HL-60/S4 treated with phorbol 12-myristate 13-acetate at 8.2 ng/mL for 4 days and 3 days (cell line): ENCODE measurements at regions not wholly inside any gene's neighbourhood (a gene's known extent, or its start where the extent isn't known, plus 50 kb on each side); places are given as distances from the start of the nearest gene placed in this dataset.
"Not testable (repeated sequence)": the region's sequence is repeated elsewhere in the genome, so short reads cannot be mapped to it uniquely, and the experiment has no call there.

Experiments used
- in situ Hi-C: fragments of 300-500 bp; cut with MboI; formaldehyde crosslinking; loops from 2 replicates; pipeline ENCODE4 v1.15.0; 2022; ENCODE audit warnings: low sequenced_read_pairs

- in situ Hi-C loops = no loop called here
Observed at GRCh38 chr2:224181534-224182155, 142.6 kb upstream of the SERPINE2 start.

GRCh38 chr2:224180810-224181209, 141.7 kb upstream of the SERPINE2 start:
- in situ Hi-C loops = no loop called here

- in situ Hi-C loops = no loop called here
Observed at GRCh38 chr2:224178056-224178455, 139.0 kb upstream of the SERPINE2 start.

- in situ Hi-C loops = no loop called here
Observed at GRCh38 chr2:224175538-224175937, 136.5 kb upstream of the SERPINE2 start.

GRCh38 chr2:224174990-224175389, 135.9 kb upstream of the SERPINE2 start:
- in situ Hi-C loops = no loop called here

GRCh38 chr2:224174521-224174920, 135.4 kb upstream of the SERPINE2 start:
- in situ Hi-C loops = no loop called here

GRCh38 chr2:224173933-224174332, 134.8 kb upstream of the SERPINE2 start:
- in situ Hi-C loops = no loop called here

- in situ Hi-C loops = no loop called here
Observed at GRCh38 chr2:224173210-224173609, 134.1 kb upstream of the SERPINE2 start.

GRCh38 chr2:224171226-224171625, 132.1 kb upstream of the SERPINE2 start:
- in situ Hi-C loops = no loop called here

- in situ Hi-C loops = no loop called here
Observed at GRCh38 chr2:224169847-224170246, 130.8 kb upstream of the SERPINE2 start.

GRCh38 chr2:224167781-224168180, 128.7 kb upstream of the SERPINE2 start:
- in situ Hi-C loops = not testable (repeated sequence)

- in situ Hi-C loops = no loop called here
Observed at GRCh38 chr2:224166654-224167053, 127.6 kb upstream of the SERPINE2 start.

GRCh38 chr2:224165901-224166319, 126.8 kb upstream of the SERPINE2 start:
- in situ Hi-C loops = no loop called here

- in situ Hi-C loops = no loop called here
Observed at GRCh38 chr2:224163566-224164307, 124.7 kb upstream of the SERPINE2 start.

GRCh38 chr2:224162122-224162521, 123.0 kb upstream of the SERPINE2 start:
- in situ Hi-C loops = no loop called here

- in situ Hi-C loops = no loop called here
Observed at GRCh38 chr2:224161712-224162111, 122.6 kb upstream of the SERPINE2 start.

GRCh38 chr2:224160917-224161316, 121.8 kb upstream of the SERPINE2 start:
- in situ Hi-C loops = no loop called here

GRCh38 chr2:224159345-224159928, 120.4 kb upstream of the SERPINE2 start:
- in situ Hi-C loops = no loop called here

- in situ Hi-C loops = no loop called here
Observed at GRCh38 chr2:224158831-224159230, 119.7 kb upstream of the SERPINE2 start.

- in situ Hi-C loops = no loop called here
Observed at GRCh38 chr2:224158061-224158460, 119.0 kb upstream of the SERPINE2 start.

- in situ Hi-C loops = no loop called here
Observed at GRCh38 chr2:224157655-224158054, 118.6 kb upstream of the SERPINE2 start.

GRCh38 chr2:224156436-224156835, 117.3 kb upstream of the SERPINE2 start:
- in situ Hi-C loops = no loop called here
